ENCODE measurements at regions not wholly inside any gene's neighbourhood (a gene's known extent, or its start where the extent isn't known, plus 50 kb on each side); places are given as distances from the start of the nearest gene placed in this dataset.

- CTCF ChIA-PET, result no interaction called here
- no peak for FAIRE-seq
- dilution Hi-C loops (cut with MboI; ENCODE audit: extremely low pct_ligation_motif_present, low sequenced_read_pairs), result no loop called here
These were observed 300.5 kb upstream of the LCORL start for GRCh38 chr4:18321956-18322530.

More at GRCh38 chr4:18321956-18322530, 300.5 kb upstream of the LCORL start:
- DNase-seq (ENCODE audit: low read depth, low spot score), result no peak
- Histone ChIP-seq H3K4me2 (ENCODE audit: insufficient read depth, low read length) (no peak overlapping the region), H2AFZ (ENCODE audit: low read depth, low read length) (no peak overlapping the region), H3K9ac (replicated peaks; ENCODE audit: extremely low read depth, insufficient read depth, low read length) (no peak overlapping the region), H3K4me1 (ENCODE audit: control insufficient read depth, extremely low read depth, insufficient read depth, low read length) (peaks cover 9% of the 10 kb centered on the region), H3K9me1 (replicated peaks; ENCODE audit: control insufficient read depth, extremely low read depth, insufficient read depth, low read length) (no peaks in the 10 kb centered on the region), H3K27ac (ENCODE audit: insufficient read depth, low read depth, low read length) (no peak overlapping the region), H3K79me2 (ENCODE audit: control insufficient read depth, insufficient read depth, low read length) (no peaks in the 10 kb centered on the region), H4K20me1 (replicated peaks; ENCODE audit: control insufficient read depth, extremely low read depth, insufficient read depth, low read length) (no peaks in the 10 kb centered on the region), H3K9me3 (replicated peaks; ENCODE audit: control insufficient read depth, insufficient read depth, low read length) (no peaks in the 10 kb centered on the region), H3K27me3 (ENCODE audit: control insufficient read depth in 2 of 2, insufficient read depth in 2 of 2, low read length in 2 of 2) (no peaks in the 10 kb centered on the region), H3K36me3 (ENCODE audit: control insufficient read depth in 2 of 2, extremely low read depth in 1 of 2, insufficient read depth in 2 of 2, low read length in 2 of 2) (no peaks in the 10 kb centered on the region), H3K4me3 (replicated peaks in 1 of 3; ENCODE audit: insufficient read depth in 1 of 3, low read depth in 1 of 3, low read length in 3 of 3) (no peak overlapping the region)
- POLR2A ChIA-PET, result no interaction called here
- TF ChIP-seq MYC (IDR thresholded peaks at IDR 0.05; ENCODE audit: low read depth, low read length) (no peak), POLR2AphosphoS5 (IDR thresholded peaks at IDR 0.05; ENCODE audit: insufficient read depth, low read depth, low read length) (no peak), FOS (IDR thresholded peaks at IDR 0.05; ENCODE audit: borderline replicate concordance, insufficient read depth, low read length) (no peak), JUN (IDR thresholded peaks at IDR 0.05; ENCODE audit: borderline replicate concordance, insufficient read depth, insufficient read length, low read depth) (no peak), POLR2A (IDR thresholded peaks at IDR 0.05; ENCODE audit: low read depth, low read length) (no peak), MAX (IDR thresholded peaks at IDR 0.05; ENCODE audit: insufficient read depth, insufficient read length) (no peak), EZH2 (IDR thresholded peaks at IDR 0.05; ENCODE audit: borderline replicate concordance, low read depth, low read length, severe bottlenecking) (no peak), CTCF (IDR thresholded peaks at IDR 0.05; ENCODE audit: extremely low read depth in 1 of 2, insufficient read depth in 1 of 2, low read depth in 1 of 2, low read length in 2 of 2) (no peak)
- intact Hi-C loops (cut with micrococcal nuclease), result no loop called here
- BruUV-seq (replicated peaks), result no TSS peak

Measured in endothelial cell of umbilical vein (primary cell).